Mesenchymal stem cell (in vitro differentiated cells and primary cell): ENCODE measurements at regions not wholly inside any gene's neighbourhood (a gene's known extent, or its start where the extent isn't known, plus 50 kb on each side); places are given as distances from the start of the nearest gene placed in this dataset.
A peak's percentile ranks its signal among the peaks of the same experiment; 100 is the strongest.

ENCODE experiments used
- DNase-seq: peaks from one replicate; pipeline ENCODE4 v3.0.0-alpha.2; 2013
- H2AFZ ChIP-seq: one replicate; pipeline ENCODE4 v1.6.1; 2013; ENCODE audit warnings: low read depth, mild to moderate bottlenecking, control low read depth, inconsistent platforms, low read length, moderate library complexity
- H2AK5ac ChIP-seq: 2 replicates; pipeline ENCODE4 v1.6.1; 2013; ENCODE audit warnings: low read length, moderate library complexity, mild to moderate bottlenecking, inconsistent platforms; ENCODE audit not compliant: severe bottlenecking
- H2BK120ac ChIP-seq: one replicate; pipeline ENCODE4 v1.6.1; 2013; ENCODE audit warnings: low read depth, mild to moderate bottlenecking, inconsistent platforms, low read length, moderate library complexity
- H2BK12ac ChIP-seq, 2 experiments: one replicate each; pipeline ENCODE4 v1.6.1; 2013; ENCODE audit warnings: inconsistent platforms in 2 of 2, low read length in 2 of 2, mild to moderate bottlenecking in 2 of 2, moderate library complexity in 2 of 2, control low read depth in 1 of 2
- H2BK15ac ChIP-seq: one replicate; pipeline ENCODE4 v1.6.1; 2013; ENCODE audit warnings: mild to moderate bottlenecking, low read depth, inconsistent platforms; ENCODE audit not compliant: poor library complexity, severe bottlenecking
- H2BK5ac ChIP-seq: 2 replicates; pipeline ENCODE4 v1.6.1; 2013; ENCODE audit warnings: low read depth, mild to moderate bottlenecking, low read length, control low read depth, inconsistent platforms; ENCODE audit not compliant: poor library complexity, severe bottlenecking
- H3K14ac ChIP-seq, 2 experiments: one replicate each; pipeline ENCODE4 v1.6.1; 2013; ENCODE audit warnings: inconsistent platforms in 2 of 2, low read length in 2 of 2, control low read depth in 1 of 2, mild to moderate bottlenecking in 1 of 2, moderate library complexity in 1 of 2
- H3K18ac ChIP-seq, 2 experiments: one replicate each; pipeline ENCODE4 v1.6.1; 2013; ENCODE audit warnings: inconsistent platforms in 2 of 2, low read length in 2 of 2, control low read depth in 1 of 2, low read depth in 1 of 2, mild to moderate bottlenecking in 1 of 2
- H3K23ac ChIP-seq, 2 experiments: one replicate each; pipeline ENCODE4 v1.6.1; 2013; ENCODE audit warnings: inconsistent platforms in 2 of 2, low read length in 2 of 2, mild to moderate bottlenecking in 2 of 2, moderate library complexity in 2 of 2, control low read depth in 1 of 2
- H3K27ac ChIP-seq: 2 replicates; pipeline ENCODE4 v1.5.1; 2013; ENCODE audit warnings: mild to moderate bottlenecking, moderate library complexity, low read length, control low read depth, inconsistent platforms; ENCODE audit not compliant: poor library complexity, severe bottlenecking
- H3K27me3 ChIP-seq, 2 experiments: 2 replicates each; pipeline versions ENCODE4 v1.6.1 to v1.7.0; 2013; ENCODE audit warnings: low read length in 2 of 2, mild to moderate bottlenecking in 2 of 2, moderate library complexity in 2 of 2, control low read depth in 1 of 2, inconsistent platforms in 1 of 2; ENCODE audit not compliant: control insufficient read depth in 1 of 2, insufficient read depth in 1 of 2
- H3K36me3 ChIP-seq, 2 experiments: 2 replicates each; pipeline versions ENCODE4 v1.6.1 to v1.7.0; 2013; ENCODE audit warnings: low read length in 2 of 2, control low read depth in 1 of 2, inconsistent platforms in 1 of 2, low read depth in 1 of 2, mild to moderate bottlenecking in 1 of 2; ENCODE audit not compliant: insufficient read depth in 2 of 2, control insufficient read depth in 1 of 2
- H3K4ac ChIP-seq, 2 experiments: one replicate each; pipeline ENCODE4 v1.6.1; 2013; ENCODE audit warnings: inconsistent platforms in 2 of 2, low read length in 2 of 2, mild to moderate bottlenecking in 2 of 2, moderate library complexity in 2 of 2, control low read depth in 1 of 2, low read depth in 1 of 2
- H3K4me1 ChIP-seq: 2 replicates; pipeline ENCODE4 v1.6.1; 2013; ENCODE audit warnings: low read depth, low read length, control low read depth; ENCODE audit not compliant: control insufficient read depth, insufficient read depth
- H3K4me2 ChIP-seq: 2 replicates; pipeline ENCODE4 v1.6.1; 2013; ENCODE audit warnings: low read length, mild to moderate bottlenecking, inconsistent platforms; ENCODE audit not compliant: poor library complexity, severe bottlenecking
- H3K4me3 ChIP-seq, 2 experiments: 2 replicates each; pipeline versions ENCODE4 v1.5.1 to v1.7.0; 2013; ENCODE audit warnings: low read length in 2 of 2, mild to moderate bottlenecking in 2 of 2, control low read depth in 1 of 2, low read depth in 1 of 2; ENCODE audit not compliant: insufficient read depth in 1 of 2
- H3K79me1 ChIP-seq: replicated peaks from 2 replicates; pipeline ENCODE4 v1.6.1; 2013; ENCODE audit warnings: mild to moderate bottlenecking, control low read depth, low read length, inconsistent platforms; ENCODE audit not compliant: poor library complexity, severe bottlenecking
- H3K9ac ChIP-seq: 2 replicates; pipeline ENCODE4 v1.7.0; 2013; ENCODE audit warnings: mild to moderate bottlenecking, low read length, moderate library complexity
- H3K9me3 ChIP-seq: 2 replicates; pipeline ENCODE4 v1.7.0; 2013; ENCODE audit warnings: mild to moderate bottlenecking, low read length; ENCODE audit not compliant: control insufficient read depth
- H4K8ac ChIP-seq: one replicate; pipeline ENCODE4 v1.6.1; 2013; ENCODE audit warnings: inconsistent platforms, mild to moderate bottlenecking, low read length, moderate library complexity
- H4K91ac ChIP-seq: one replicate; pipeline ENCODE4 v1.6.1; 2013; ENCODE audit warnings: mild to moderate bottlenecking, low read length, inconsistent platforms
- WGBS: methylation state at CpG from one replicate; pipeline ENCODE4 v1.1.7; 2013; ENCODE audit warnings: mixed read lengths; 5-methylcytosine and 5-hydroxymethylcytosine counted together

DNA sequence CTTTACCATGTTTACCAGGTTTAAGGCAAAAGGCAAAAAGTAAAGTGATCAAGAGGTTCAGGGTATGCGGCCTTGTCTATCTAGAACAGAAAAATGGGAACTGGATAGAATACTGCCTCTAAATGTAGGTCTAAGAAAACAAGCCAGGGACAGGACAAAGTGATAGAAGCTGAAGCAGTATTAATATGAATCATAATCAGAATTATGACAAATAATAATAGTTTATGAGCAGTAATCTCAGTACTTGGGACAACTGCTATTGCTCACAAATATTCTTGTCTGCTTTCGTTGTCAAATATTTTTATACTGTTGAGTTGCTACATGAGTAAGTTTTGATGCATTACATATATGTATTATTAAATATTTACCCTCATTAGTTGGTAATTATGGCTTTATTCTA is 356.9 kb upstream of the RBMS3 start:
- no peaks in the 10 kb centered on the region for H3K27me3 ChIP-seq
- H3K36me3 ChIP-seq = no peaks in the 10 kb centered on the region
- no peak overlapping the region for H3K4me3 ChIP-seq
- H4K91ac ChIP-seq = no peak overlapping the region
- H4K8ac ChIP-seq = no peak overlapping the region
- no peak overlapping the region for H2AK5ac ChIP-seq
- H3K18ac ChIP-seq = no peak overlapping the region
- no peak overlapping the region for H2BK120ac ChIP-seq
- 100% methylated on average over 1 of the region's 2 CpGs for WGBS
- H3K9ac ChIP-seq = no peak overlapping the region
- no peak overlapping the region for H2BK12ac ChIP-seq
- H3K4me2 ChIP-seq = no peak overlapping the region
- no peaks in the 10 kb centered on the region for H3K9me3 ChIP-seq
- DNase-seq = no peak
- no peaks in the 10 kb centered on the region for H3K4me1 ChIP-seq
- no peak overlapping the region for H2AFZ ChIP-seq
- no peak overlapping the region for H3K4ac ChIP-seq
- H3K14ac ChIP-seq = no peak overlapping the region
- H2BK5ac ChIP-seq = no peak overlapping the region
- H3K27ac ChIP-seq = no peak overlapping the region
- no peak overlapping the region for H2BK15ac ChIP-seq
- no peak overlapping the region for H3K23ac ChIP-seq
- H3K79me1 ChIP-seq = no peaks in the 10 kb centered on the region

DNA sequence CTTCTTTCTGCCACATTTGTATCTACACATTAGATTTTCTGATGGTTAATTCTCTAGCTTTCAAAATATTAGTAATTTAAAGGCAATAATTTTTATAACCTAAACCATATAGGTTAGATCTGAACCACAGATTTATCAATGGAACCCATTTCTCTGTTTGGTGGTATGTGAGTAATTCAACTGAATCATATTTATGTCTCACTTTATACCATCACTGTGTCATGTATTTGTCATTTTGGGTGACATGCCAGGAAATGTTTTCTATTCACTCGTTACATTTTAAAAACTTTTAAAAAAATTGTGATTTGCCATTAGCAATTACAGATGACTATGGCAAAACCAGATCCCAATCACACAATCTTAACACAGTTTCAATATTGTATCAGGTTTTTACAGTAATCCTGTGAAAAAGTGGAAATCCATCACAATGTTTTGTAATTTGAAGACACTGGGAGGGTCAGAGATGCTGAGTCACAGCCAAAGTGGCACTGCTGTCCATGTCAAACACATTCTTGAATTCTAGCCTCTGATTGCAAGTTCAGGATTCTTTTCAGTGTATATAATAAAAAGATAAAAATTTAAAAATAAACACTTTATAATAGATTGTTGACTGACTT is 356.0 kb upstream of the RBMS3 start:
- Histone ChIP-seq H3K4ac (no peak overlapping the region), H3K36me3 (no peaks in the 10 kb centered on the region), H2BK12ac (no peak overlapping the region), H3K9ac (no peak overlapping the region), H3K18ac (no peak overlapping the region), H3K4me2 (no peak overlapping the region), H3K27ac (no peak overlapping the region), H3K4me3 (no peak overlapping the region), H2AK5ac (no peak overlapping the region), H2BK120ac (no peak overlapping the region), H3K14ac (no peak overlapping the region), H4K8ac (no peak overlapping the region), H2BK5ac (no peak overlapping the region), H3K9me3 (no peaks in the 10 kb centered on the region), H3K23ac (no peak overlapping the region), H3K27me3 (no peaks in the 10 kb centered on the region), H3K4me1 (no peaks in the 10 kb centered on the region), H4K91ac (no peak overlapping the region), H3K79me1 (no peaks in the 10 kb centered on the region), H2BK15ac (no peak overlapping the region), H2AFZ (no peak overlapping the region)
- peak; percentile 26 for DNase-seq
- no CpG with 5 or more reads among the region's 1 CpG for WGBS

GRCh38 chr3:28933337-28933736 is 347.5 kb upstream of the RBMS3 start:
- no peak overlapping the region for H4K8ac ChIP-seq

DNA sequence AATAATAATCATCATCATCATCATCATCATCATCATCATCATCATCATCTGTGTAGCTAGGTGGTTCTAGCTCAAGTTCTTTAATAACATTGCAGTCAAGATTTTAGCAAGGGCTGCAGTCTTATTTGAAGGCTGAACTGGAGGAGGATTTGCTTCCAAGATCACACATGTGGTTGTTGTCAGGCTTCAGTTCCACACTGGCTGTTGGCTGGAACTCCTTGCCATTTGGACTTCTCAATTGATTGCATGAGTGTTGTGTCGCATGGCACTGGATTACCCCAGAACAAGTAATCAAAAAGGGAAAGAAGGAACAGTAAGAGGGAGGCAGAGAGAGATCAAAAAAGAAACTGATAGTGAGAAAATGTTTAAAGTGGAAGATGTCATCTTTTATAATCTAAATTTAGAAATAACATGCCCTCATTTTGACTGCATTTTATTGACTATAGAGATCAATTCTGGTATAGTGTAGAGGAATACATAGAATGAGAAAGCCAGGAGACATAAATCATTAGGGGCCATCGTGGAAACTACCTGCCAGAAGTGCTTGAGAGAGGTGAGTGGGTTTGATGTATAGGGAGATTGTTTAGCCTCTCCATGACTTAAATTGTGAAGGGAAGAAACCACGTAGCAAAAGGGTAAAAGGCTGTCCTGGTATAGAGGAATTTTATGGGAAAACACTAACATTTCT is 346.6 kb upstream of the RBMS3 start:
- WGBS = 79% methylated on average over 2 of the region's 3 CpGs
- Histone ChIP-seq H3K4ac (no peak overlapping the region), H3K79me1 (no peaks in the 10 kb centered on the region), H4K8ac (no peak overlapping the region), H3K4me1 (no peaks in the 10 kb centered on the region), H3K14ac (no peak overlapping the region), H3K4me3 (no peak overlapping the region), H2AFZ (no peak overlapping the region), H2BK5ac (no peak overlapping the region), H3K23ac (no peak overlapping the region), H3K36me3 (no peaks in the 10 kb centered on the region), H2BK12ac (no peak overlapping the region), H3K27me3 (no peaks in the 10 kb centered on the region), H2BK120ac (no peak overlapping the region), H2AK5ac (no peak overlapping the region), H3K27ac (no peak overlapping the region), H4K91ac (no peak overlapping the region), H2BK15ac (no peak overlapping the region), H3K9ac (no peak overlapping the region), H3K18ac (no peak overlapping the region), H3K4me2 (no peak overlapping the region), H3K9me3 (no peaks in the 10 kb centered on the region)
- no peak for DNase-seq

More at GRCh38 chr3:28933337-28933736, 347.5 kb upstream of the RBMS3 start:
- no peak overlapping the region for H3K4me2 ChIP-seq
- no peak overlapping the region for H2BK5ac ChIP-seq
- H3K23ac ChIP-seq = no peak overlapping the region
- H2BK120ac ChIP-seq = no peak overlapping the region
- H3K4ac ChIP-seq = no peak overlapping the region
- no peak for DNase-seq
- H3K9me3 ChIP-seq = no peaks in the 10 kb centered on the region
- no peak overlapping the region for H3K14ac ChIP-seq
- H2BK15ac ChIP-seq = no peak overlapping the region
- H3K36me3 ChIP-seq = no peaks in the 10 kb centered on the region
- H3K4me3 ChIP-seq = no peak overlapping the region
- H2BK12ac ChIP-seq = no peak overlapping the region
- H3K18ac ChIP-seq = no peak overlapping the region
- no peaks in the 10 kb centered on the region for H3K4me1 ChIP-seq
- H2AK5ac ChIP-seq = no peak overlapping the region
- H3K27me3 ChIP-seq = no peaks in the 10 kb centered on the region
- 87% methylated on average over 3 of the region's 4 CpGs for WGBS
- no peak overlapping the region for H3K27ac ChIP-seq
- no peak overlapping the region for H4K91ac ChIP-seq
- H3K79me1 ChIP-seq = no peaks in the 10 kb centered on the region
- H3K9ac ChIP-seq = no peak overlapping the region
- no peak overlapping the region for H2AFZ ChIP-seq
